SK-N-SH treated with all-trans-retinoic acid at 6 μM for 48 hours (cell line): ENCODE measurements at regions not wholly inside any gene's neighbourhood (a gene's known extent, or its start where the extent isn't known, plus 50 kb on each side); places are given as distances from the start of the nearest gene placed in this dataset.

Source experiments
- BACH2 ChIP-seq: fragments of 250-450 bp; sonication (Bioruptor Pico); IDR thresholded peaks from 2 replicates; pipeline ENCODE4 v1.9.0; 2021; ENCODE audit warnings: mild to moderate bottlenecking, borderline replicate concordance
- OSR1 ChIP-seq: fragments of 250-450 bp; sonication (Bioruptor Pico); IDR thresholded peaks from 2 replicates; pipeline ENCODE4 v1.8.0; 2022; ENCODE audit warnings: moderate library complexity, mild to moderate bottlenecking, inconsistent platforms
- TOX ChIP-seq: fragments of 250-450 bp; sonication (Bioruptor Pico); IDR thresholded peaks from 2 replicates; pipeline ENCODE4 v1.8.0; 2021; ENCODE audit warnings: mild to moderate bottlenecking, moderate library complexity, borderline replicate concordance
- ZC3H10 ChIP-seq: fragments of 250-450 bp; sonication (Bioruptor Pico); IDR thresholded peaks from 2 replicates; pipeline ENCODE4 v1.5.1; 2021; ENCODE audit warnings: mild to moderate bottlenecking, moderate library complexity
- ZFP3 ChIP-seq: fragments of 250-450 bp; sonication (Bioruptor Pico); IDR thresholded peaks from 2 replicates; pipeline ENCODE4 v1.5.0; 2020; ENCODE audit warnings: mild to moderate bottlenecking, moderate library complexity
- ZNF565 ChIP-seq: fragments of 450-650 bp; formaldehyde crosslinking; conservative IDR thresholded peaks from 2 replicates; pipeline ENCODE4 v1.5.0; 2020; ENCODE audit warnings: low read depth, mild to moderate bottlenecking, moderate library complexity
- ZNF8 ChIP-seq: fragments of 450-650 bp; formaldehyde crosslinking; IDR thresholded peaks from 2 replicates; pipeline ENCODE4 v1.5.0; 2020; ENCODE audit warnings: mild to moderate bottlenecking, moderate library complexity
- TF ChIP-seq, protein P1 (sequence below): fragments of 250-450 bp; sonication (Bioruptor Pico); IDR thresholded peaks from 2 replicates; pipeline ENCODE4 v1.5.1; 2021; ENCODE audit warnings: mild to moderate bottlenecking, moderate library complexity
- TF ChIP-seq, protein P2 (sequence below): fragments of 250-450 bp; sonication (Bioruptor Pico); IDR thresholded peaks from 2 replicates; pipeline ENCODE4 v1.5.1; 2020; ENCODE audit warnings: low read depth, mild to moderate bottlenecking, moderate library complexity

DNA sequence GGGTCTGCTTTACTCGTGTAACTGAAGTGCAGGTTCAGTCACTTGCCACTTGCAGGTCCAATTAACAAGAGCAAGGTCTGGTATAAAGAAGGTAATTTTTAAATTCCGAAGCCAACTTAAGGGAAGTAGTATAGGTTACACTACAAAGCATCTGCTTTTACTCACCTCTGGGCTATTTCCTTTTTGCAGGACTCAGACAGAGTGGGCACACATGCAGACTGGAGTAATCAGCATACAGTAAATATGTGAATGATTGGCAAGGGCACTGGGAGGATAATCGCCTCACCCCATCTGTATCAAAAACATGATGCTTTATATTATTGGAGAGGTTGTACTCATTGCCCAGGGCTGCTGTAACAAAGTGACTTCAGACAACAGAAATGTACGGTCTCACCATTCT, 160.1 kb upstream of the CDH5 start:
- TF ChIP-seq TOX (CRISPR knock-in tag) (no peak), ZC3H10 (CRISPR knock-in tag) (no peak), ZNF8 (no peak), ZNF565 (no peak), ZFP3 (CRISPR knock-in tag) (no peak), BACH2 (no peak), OSR1 (CRISPR knock-in tag) (no peak)
- TF ChIP-seq, protein P1, sequence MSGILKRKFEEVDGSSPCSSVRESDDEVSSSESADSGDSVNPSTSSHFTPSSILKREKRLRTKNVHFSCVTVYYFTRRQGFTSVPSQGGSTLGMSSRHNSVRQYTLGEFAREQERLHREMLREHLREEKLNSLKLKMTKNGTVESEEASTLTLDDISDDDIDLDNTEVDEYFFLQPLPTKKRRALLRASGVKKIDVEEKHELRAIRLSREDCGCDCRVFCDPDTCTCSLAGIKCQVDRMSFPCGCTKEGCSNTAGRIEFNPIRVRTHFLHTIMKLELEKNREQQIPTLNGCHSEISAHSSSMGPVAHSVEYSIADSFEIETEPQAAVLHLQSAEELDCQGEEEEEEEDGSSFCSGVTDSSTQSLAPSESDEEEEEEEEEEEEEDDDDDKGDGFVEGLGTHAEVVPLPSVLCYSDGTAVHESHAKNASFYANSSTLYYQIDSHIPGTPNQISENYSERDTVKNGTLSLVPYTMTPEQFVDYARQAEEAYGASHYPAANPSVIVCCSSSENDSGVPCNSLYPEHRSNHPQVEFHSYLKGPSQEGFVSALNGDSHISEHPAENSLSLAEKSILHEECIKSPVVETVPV, result no peak
- TF ChIP-seq, protein P2, sequence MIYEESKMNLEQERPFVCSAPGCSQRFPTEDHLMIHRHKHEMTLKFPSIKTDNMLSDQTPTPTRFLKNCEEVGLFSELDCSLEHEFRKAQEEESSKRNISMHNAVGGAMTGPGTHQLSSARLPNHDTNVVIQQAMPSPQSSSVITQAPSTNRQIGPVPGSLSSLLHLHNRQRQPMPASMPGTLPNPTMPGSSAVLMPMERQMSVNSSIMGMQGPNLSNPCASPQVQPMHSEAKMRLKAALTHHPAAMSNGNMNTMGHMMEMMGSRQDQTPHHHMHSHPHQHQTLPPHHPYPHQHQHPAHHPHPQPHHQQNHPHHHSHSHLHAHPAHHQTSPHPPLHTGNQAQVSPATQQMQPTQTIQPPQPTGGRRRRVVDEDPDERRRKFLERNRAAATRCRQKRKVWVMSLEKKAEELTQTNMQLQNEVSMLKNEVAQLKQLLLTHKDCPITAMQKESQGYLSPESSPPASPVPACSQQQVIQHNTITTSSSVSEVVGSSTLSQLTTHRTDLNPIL (CRISPR knock-in tag), result no peak
